AG04450 (cell line): ENCODE measurements at regions not wholly inside any gene's neighbourhood (a gene's known extent, or its start where the extent isn't known, plus 50 kb on each side); places are given as distances from the start of the nearest gene placed in this dataset.

Experiments
- CTCF ChIA-PET: fragments of 300-600, 350-600 bp; formaldehyde crosslinking; extraction: SDS; loops from one replicate; lab custom pipeline; 2022; ENCODE audit warnings: antibody characterized with exemption, inconsistent platforms; lab: Charles Lee
- POLR2A ChIA-PET: fragments of 350-600 bp; formaldehyde crosslinking; extraction: SDS; loops from one replicate; lab custom pipeline; 2021; ENCODE audit warnings: antibody characterized with exemption, inconsistent platforms; lab: Yijun Ruan, JAX
- DNase-seq: peaks from one replicate; pipeline ENCODE4 v3.0.0-alpha.2; 2011; ENCODE audit warnings: low read depth, low spot score
- H3K27ac ChIP-seq: one replicate; pipeline ENCODE4 v1.5.1; 2012; ENCODE audit warnings: low read depth, low read length, control low read depth
- H3K27me3 ChIP-seq: one replicate; pipeline ENCODE4 v1.6.0; 2012; ENCODE audit warnings: low read length; ENCODE audit not compliant: control insufficient read depth, insufficient read depth
- H3K4me3 ChIP-seq: 2 replicates; pipeline ENCODE4 v1.5.1; 2011; ENCODE audit warnings: mild to moderate bottlenecking, low read depth, low read length, control low read depth
- H3K9me3 ChIP-seq: 2 replicates; pipeline ENCODE4 v1.5.1; 2012; ENCODE audit warnings: low read length; ENCODE audit not compliant: control insufficient read depth, insufficient read depth
- CTCF ChIP-seq: IDR thresholded peaks from 2 replicates; pipeline ENCODE4 v1.5.1; 2011; ENCODE audit warnings: low read depth, low read length, control low read depth, inconsistent platforms

- no peaks in the 10 kb centered on the region for H3K9me3 ChIP-seq
- CTCF ChIA-PET: no interaction called here
- TF ChIP-seq CTCF: no peak
- no peak for DNase-seq
- POLR2A ChIA-PET: no interaction called here
- no peak overlapping the region for H3K27ac ChIP-seq
- H3K27me3 ChIP-seq: peaks cover 60% of the 10 kb centered on the region
- no peak overlapping the region for H3K4me3 ChIP-seq
Measured at GRCh38 chr3:193906849-193907410, 229.0 kb upstream of the HES1 start.

- no peak for DNase-seq
- Histone ChIP-seq H3K27ac (no peak overlapping the region), H3K4me3 (no peak overlapping the region), H3K27me3 (peaks cover 53% of the 10 kb centered on the region), H3K9me3 (no peaks in the 10 kb centered on the region)
- no peak for TF ChIP-seq CTCF
- POLR2A ChIA-PET: no interaction called here
- CTCF ChIA-PET: interaction anchor here (0.6 kb wide), 1 partner anchor 243 kb away, joined by 3 read pairs; no protein-coding TSS in a partner anchor
Measured at GRCh38 chr3:193908181-193908744, 227.7 kb upstream of the HES1 start.

GRCh38 chr3:193909387-193909786, 226.6 kb upstream of the HES1 start:
- ChIA-PET POLR2A (no interaction called here), CTCF (no interaction called here)

GRCh38 chr3:193910310-193910709, 225.6 kb upstream of the HES1 start:
- POLR2A ChIA-PET: no interaction called here
- peaks cover 42% of the 10 kb centered on the region for H3K27me3 ChIP-seq
- no peak for DNase-seq
- no peak for TF ChIP-seq CTCF
- no peak overlapping the region for H3K27ac ChIP-seq
- no peaks in the 10 kb centered on the region for H3K9me3 ChIP-seq
- CTCF ChIA-PET: interaction anchor here (0.8 kb wide), 1 partner anchor 38 kb away, joined by 3 read pairs; no protein-coding TSS in a partner anchor
- no peak overlapping the region for H3K4me3 ChIP-seq

More at GRCh38 chr3:193909387-193909786, 226.6 kb upstream of the HES1 start:
- H3K27me3 ChIP-seq: peaks cover 44% of the 10 kb centered on the region
- TF ChIP-seq CTCF: no peak
- H3K9me3 ChIP-seq: no peaks in the 10 kb centered on the region
- no peak overlapping the region for H3K4me3 ChIP-seq
- DNase-seq: no peak
- H3K27ac ChIP-seq: no peak overlapping the region

GRCh38 chr3:193910886-193911738, 224.8 kb upstream of the HES1 start:
- H3K9me3 ChIP-seq: no peaks in the 10 kb centered on the region
- no peak overlapping the region for H3K27ac ChIP-seq
- no peak overlapping the region for H3K4me3 ChIP-seq
- TF ChIP-seq CTCF: no peak
- H3K27me3 ChIP-seq: peaks cover 39% of the 10 kb centered on the region
- POLR2A ChIA-PET: no interaction called here
- no peak for DNase-seq
- CTCF ChIA-PET: no interaction called here
